GM21381 (cell line): ENCODE measurements at regions not wholly inside any gene's neighbourhood (a gene's known extent, or its start where the extent isn't known, plus 50 kb on each side); places are given as distances from the start of the nearest gene placed in this dataset.
"Not testable (repeated sequence)": the region's sequence is repeated elsewhere in the genome, so short reads cannot be mapped to it uniquely, and the experiment has no call there.

Experiments
- ATAC-seq: cut with Tn5 transposase; IDR thresholded peaks from one replicate; pipeline ENCODE4 v1.9.1; 2021; ENCODE audit warnings: mild to moderate bottlenecking, moderate library complexity; ENCODE audit not compliant: unreplicated experiment

GRCh38 chr6:80594461-80594860, 488.0 kb downstream of the BCKDHB start:
- no peak for ATAC-seq

GRCh38 chr6:80592436-80592835, 486.0 kb downstream of the BCKDHB start:
- ATAC-seq = no peak

GRCh38 chr6:80586242-80586641, 479.8 kb downstream of the BCKDHB start:
- ATAC-seq = no peak

- no peak for ATAC-seq
Observed at GRCh38 chr6:80579391-80580023, 473.0 kb downstream of the BCKDHB start.

GRCh38 chr6:80573320-80573719, 466.8 kb downstream of the BCKDHB start:
- not testable (repeated sequence) for ATAC-seq

- no peak for ATAC-seq
Observed at GRCh38 chr6:80566361-80566760, 459.9 kb downstream of the BCKDHB start.

GRCh38 chr6:80553071-80553740, 446.7 kb downstream of the BCKDHB start:
- no peak for ATAC-seq

GRCh38 chr6:80550748-80551147, 444.3 kb downstream of the BCKDHB start:
- no peak for ATAC-seq

GRCh38 chr6:80550281-80550680, 443.8 kb downstream of the BCKDHB start:
- ATAC-seq = no peak

- no peak for ATAC-seq
Observed at GRCh38 chr6:80548532-80548931, 442.1 kb downstream of the BCKDHB start.

GRCh38 chr6:80547827-80548226, 441.4 kb downstream of the BCKDHB start:
- no peak for ATAC-seq

GRCh38 chr6:80544976-80545722, 438.7 kb downstream of the BCKDHB start:
- no peak for ATAC-seq

GRCh38 chr6:80544555-80544954, 438.1 kb downstream of the BCKDHB start:
- no peak for ATAC-seq

GRCh38 chr6:80543598-80544222, 437.2 kb downstream of the BCKDHB start:
- ATAC-seq = no peak

GRCh38 chr6:80543151-80543550, 436.7 kb downstream of the BCKDHB start:
- no peak for ATAC-seq

GRCh38 chr6:80541886-80542285, 435.4 kb downstream of the BCKDHB start:
- no peak for ATAC-seq

- no peak for ATAC-seq
Observed at GRCh38 chr6:80541181-80541580, 434.7 kb downstream of the BCKDHB start.

GRCh38 chr6:80540700-80541099, 434.2 kb downstream of the BCKDHB start:
- no peak for ATAC-seq

GRCh38 chr6:80537118-80537972, 430.9 kb downstream of the BCKDHB start:
- no peak for ATAC-seq

- no peak for ATAC-seq
Observed at GRCh38 chr6:80535914-80536565, 429.6 kb downstream of the BCKDHB start.
